GM21390 (cell line): ENCODE measurements at regions not wholly inside any gene's neighbourhood (a gene's known extent, or its start where the extent isn't known, plus 50 kb on each side); places are given as distances from the start of the nearest gene placed in this dataset.
A peak's percentile ranks its signal among the peaks of the same experiment; 100 is the strongest.
"Not testable (repeated sequence)": the region's sequence is repeated elsewhere in the genome, so short reads cannot be mapped to it uniquely, and the experiment has no call there.

Experiments
- ATAC-seq: cut with Tn5 transposase; IDR thresholded peaks from one replicate; pipeline ENCODE4 v1.9.1; 2021; ENCODE audit not compliant: unreplicated experiment

DNA sequence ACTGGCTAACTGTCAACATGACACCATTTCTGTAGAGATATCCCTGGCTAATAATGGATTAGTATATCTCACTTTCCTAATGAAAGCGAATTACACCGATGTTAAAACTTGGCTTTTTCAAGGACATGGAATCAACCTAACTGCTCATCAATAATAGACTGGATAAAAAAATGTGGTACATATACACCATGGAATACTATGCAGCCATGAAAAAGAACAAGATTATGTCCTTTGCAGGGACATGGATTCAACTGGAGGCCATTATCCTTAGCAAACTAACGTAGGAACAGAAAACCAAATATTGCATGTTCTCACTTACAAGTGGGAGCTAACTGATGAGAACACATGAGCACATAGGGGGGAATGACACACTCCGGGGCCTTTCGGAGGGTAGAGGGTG is 62.6 kb downstream of the ZIC1 start:
- no peak for ATAC-seq

DNA sequence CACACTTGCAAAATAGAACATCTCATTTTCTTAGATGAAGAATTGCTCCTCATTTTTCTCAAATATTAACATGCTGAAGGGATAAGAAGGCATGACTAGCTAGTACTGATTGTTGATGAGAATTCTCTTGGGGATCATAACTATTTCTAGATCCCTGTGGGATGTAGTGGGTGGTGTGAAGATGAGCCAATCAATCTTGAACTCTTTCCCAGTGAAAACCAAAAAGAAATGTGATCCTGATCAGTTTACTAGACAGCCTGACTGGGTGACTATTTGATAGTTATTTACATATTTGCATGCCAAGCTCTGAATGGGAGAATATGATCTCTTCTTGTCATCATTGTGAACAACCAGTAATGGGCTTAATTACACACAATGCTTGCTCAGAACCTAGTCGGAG is 63.7 kb downstream of the ZIC1 start:
- no peak for ATAC-seq

DNA sequence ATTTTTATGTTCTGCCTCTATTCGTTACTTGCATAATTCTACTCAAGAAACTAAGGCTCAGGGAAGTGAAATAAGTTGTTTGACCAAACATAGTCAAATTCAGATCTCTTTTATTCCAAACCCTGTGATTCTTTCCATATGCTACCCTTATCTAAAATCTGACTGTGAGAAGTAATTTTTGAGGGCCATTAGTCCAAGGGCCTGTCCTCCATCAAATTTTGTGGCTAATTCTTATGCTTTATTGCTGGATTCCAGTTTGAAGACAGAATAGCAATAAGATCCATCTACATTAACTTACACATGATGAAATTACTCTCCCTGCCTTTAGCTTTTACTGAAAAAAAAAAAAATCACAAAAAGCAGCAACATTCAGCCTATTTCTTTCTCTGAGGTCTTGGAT is 74.0 kb downstream of the ZIC1 start:
- no peak for ATAC-seq

DNA sequence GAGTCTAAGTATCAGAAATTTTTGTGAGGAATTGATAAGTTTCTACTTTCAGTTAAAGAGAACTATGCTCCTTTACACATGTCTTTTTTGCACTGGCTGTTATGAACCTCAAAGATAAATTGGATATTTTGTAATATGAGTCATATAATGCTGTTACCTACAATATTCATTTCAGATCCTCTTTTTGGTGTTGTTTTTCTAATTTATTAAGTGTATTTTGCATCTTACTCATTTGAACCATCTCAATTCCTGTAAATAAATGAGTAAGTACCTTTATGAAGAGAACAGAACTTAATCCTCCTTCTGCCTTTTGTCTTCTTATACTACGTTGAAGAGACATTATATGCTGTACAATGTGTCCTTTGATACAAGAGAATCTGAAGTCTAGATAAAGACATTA is 74.4 kb downstream of the ZIC1 start:
- no peak for ATAC-seq

DNA sequence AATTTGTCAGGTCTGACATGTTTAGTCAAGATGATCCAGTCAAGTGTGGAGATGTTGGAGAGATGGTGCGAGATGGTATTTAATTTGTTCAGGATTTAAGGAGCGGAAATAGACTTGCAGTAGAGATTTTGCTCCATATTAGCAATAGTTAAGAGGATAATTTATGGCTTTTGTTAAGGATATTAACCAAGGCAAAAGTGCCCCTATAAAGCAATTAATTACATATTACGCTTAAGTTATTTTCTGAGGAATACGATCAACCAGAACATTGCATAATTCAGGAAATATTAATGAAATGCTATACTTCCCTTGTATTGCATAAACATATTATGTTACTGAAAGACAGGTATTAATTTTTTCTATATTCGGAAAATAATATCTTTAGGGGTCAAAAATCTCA is 83.9 kb downstream of the ZIC1 start:
- ATAC-seq = no peak

DNA sequence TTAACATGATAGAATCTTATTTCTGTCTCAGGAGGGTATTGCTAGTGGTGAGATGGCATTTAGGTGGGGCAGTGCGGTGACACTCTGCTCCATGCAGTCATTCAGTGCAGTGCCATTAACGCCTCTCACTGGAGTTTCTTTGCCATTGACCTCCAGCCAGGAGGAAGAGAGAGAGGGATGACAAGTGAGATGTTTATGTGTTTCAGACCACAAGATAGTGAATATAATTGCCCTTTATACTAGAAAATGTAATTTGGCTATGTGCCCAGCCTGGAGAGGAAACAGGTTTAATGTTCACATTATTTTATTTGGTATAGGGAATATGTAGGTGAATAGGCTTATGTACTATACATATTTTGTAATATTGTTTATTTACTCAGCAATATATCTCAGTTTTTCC is 84.5 kb downstream of the ZIC1 start:
- no peak for ATAC-seq

DNA sequence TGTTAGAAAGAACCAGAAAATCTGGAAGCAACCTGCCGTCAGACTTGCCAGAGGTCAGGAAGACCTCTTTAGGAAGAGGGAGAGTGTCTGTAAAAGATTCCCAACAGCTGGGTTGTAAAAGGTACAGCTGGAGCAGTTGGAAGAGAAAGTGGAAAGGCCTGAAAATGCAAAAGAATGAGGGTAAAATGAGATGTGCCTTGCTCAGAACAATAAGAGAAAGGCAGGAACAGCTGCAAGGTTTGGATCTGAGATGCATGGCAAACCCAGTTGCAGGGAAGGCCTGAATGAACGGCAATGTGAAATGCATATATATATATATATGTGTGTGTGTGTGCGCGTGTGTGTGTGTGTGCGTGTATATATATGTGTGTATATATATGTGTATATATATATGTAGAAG is 88.1 kb downstream of the ZIC1 start:
- no peak for ATAC-seq

DNA sequence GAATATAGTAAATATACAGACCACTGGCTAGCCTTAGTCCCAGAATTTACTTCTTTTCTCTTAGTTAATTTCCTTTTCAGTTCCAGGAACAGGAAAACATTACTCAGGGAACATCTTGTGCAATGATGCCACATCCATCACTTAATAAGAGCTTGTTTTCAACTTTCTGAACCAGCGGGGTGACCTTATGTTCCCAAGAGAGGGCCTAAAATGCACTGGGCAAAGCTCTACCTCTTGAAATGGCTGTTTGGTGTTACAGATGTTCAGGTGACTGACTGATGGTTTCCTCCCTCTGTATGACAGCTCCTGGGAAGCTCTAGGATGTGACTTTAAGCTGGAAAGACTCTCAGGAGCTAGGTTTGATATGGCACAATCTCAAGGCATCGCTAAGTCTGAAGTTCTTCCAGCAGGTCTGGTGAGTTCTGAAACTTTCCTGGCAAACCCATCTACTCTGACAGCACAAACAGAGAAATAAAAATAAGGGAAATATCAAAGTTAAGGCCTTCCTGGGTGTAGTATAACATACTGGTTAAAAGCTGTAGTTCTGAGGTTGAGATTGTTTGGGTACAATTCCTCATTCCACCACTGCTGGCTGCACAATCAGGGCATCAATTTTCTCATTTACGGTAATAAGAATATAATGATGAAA is 98.6 kb downstream of the ZIC1 start:
- no peak for ATAC-seq

DNA sequence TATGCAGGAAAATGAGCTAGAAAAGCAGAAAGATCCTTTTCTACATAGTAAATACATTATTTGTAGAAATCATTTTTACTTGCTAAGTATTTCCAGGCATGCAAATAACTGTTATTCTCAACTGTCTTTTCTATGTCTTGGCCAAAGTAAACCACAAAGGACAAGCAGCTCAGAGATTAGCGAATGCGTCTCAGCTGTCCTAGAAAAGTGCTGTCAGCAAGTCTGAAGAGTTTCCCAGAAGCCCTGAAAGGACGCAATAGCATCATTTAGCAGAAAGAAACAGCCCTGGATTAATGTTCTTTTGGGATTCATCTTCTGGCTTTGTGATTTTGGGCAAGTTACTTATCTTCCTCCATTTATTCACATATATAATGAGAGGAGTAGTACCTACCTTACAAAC is 100.3 kb downstream of the ZIC1 start:
- ATAC-seq = no peak

DNA sequence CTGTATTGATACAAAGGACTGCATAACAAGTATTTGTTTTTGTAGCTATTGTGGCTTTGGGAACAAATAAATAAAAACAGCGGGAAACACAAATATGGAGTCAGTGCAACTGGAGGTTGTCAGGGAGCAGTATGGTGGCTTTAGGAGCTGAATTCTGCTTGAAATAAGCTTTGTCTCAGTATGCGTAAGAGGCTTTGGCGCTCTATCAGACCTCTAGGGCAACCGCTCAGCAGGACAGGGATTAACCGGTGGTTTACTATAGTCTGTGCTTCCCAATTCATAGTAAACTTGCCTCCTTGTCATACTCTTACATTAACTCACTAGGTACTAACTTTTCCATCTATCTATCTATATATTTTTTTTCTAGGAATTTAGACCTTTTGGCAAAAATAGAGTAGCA is 104.6 kb downstream of the ZIC1 start:
- ATAC-seq = no peak

DNA sequence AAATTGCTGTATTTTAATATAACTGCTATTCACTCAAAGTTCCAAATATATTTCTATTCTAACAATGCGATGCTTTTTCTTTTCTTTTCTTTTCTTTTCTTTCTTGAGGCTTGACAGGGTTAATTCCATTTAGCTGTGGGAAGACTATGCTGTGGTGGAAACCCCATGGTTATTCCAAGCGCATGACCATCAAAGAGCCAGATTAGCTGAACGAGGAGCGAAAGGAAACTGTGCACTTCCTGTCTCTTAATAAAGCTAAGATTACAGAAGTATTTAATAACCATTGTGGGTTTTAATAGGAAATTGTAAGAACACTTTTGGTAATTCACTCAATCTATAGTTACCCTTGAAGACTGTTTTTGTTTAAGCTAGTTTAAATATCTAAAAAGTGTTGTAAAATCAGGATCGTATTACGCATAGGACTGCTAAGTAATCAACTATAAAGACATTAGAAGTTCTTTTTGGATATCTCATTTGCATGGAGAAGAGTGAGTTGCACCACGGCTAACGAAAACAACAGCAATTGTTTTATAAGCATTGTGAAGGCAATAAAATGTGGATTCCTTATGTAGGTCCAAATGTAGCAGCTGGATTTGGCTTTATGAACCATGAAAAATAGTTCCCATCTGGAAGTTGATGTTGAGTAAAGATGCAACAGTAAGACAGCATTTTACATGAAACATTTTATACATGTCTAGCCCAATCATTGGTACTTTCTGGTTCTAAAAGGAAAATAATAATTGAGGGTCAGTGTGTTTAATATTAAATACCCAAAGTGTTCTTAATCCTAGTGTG is 105.4 kb downstream of the ZIC1 start:
- no peak for ATAC-seq

DNA sequence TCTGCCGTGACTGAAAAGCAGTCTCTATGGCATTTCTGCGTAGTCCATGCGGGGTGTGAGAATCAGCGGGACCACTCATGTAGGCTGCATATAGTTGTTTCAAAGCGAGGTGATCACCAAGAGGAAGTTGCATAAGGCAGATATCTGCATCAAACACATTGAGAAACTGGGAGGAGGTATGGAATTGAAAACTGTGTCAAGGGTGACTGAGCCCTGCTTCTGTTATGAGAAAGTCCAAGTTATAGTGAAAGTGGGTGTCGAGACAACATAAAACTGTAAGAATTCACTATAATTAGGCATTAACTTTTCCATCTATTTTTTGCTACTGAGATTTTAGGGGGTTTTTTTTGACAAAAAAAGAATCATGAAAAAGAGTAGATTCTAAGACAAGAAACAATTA is 109.3 kb downstream of the ZIC1 start:
- no peak for ATAC-seq

DNA sequence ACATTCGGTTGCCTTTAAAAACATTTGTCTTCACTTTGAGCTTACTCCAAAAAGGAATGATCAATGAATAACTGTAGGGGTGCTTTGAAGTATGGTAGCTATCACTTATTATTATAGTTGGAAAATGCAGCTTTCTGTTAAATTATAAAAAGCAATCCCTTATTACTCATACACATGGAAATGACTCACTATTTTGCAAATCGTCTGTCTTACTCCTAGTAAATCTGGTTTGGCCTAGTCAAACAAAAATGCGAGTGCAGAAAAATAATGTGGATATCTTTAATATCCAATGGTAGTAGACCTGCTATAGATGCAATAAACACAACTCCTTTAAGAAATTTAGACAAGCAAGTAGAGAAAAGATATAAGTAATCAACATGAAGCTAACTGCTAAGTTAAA is 112.5 kb downstream of the ZIC1 start:
- no peak for ATAC-seq

DNA sequence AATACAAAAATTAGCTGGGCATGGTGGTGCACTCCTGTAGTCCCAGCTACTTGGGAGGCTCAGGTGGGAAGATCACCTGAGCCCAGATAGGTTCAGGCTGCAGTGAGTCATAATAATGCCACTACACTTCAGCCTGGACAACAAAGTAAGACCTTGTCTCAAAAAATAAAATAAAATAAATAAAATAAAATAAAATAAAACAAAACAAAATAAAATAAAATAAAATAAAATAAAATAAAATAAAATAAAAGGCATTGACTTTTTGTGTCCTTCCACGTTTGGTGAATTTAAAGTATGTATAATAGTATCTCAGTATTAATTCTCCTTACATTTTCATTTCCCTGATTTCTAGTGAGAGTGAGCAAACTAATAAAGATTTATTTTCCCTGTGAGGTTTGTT is 113.6 kb downstream of the ZIC1 start:
- not testable (repeated sequence) for ATAC-seq

DNA sequence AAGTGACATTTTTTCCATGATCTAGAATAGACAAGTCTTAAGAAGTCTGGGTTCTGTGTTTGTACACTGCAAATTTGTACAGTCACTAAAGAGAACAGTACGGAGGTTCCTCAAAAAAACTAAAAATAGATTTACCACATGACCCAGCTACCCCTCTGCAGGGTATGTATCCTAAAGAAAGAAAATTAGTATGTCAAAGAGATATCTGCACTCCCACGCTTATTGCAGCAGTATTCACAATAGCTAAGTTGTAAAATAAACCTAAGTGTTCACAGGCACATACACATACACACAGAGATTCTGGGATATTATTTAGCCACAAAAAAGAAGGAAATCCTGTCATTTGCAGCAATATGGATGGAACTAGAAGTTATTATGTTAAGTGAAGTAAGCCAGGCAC is 120.4 kb downstream of the ZIC1 start:
- no peak for ATAC-seq

DNA sequence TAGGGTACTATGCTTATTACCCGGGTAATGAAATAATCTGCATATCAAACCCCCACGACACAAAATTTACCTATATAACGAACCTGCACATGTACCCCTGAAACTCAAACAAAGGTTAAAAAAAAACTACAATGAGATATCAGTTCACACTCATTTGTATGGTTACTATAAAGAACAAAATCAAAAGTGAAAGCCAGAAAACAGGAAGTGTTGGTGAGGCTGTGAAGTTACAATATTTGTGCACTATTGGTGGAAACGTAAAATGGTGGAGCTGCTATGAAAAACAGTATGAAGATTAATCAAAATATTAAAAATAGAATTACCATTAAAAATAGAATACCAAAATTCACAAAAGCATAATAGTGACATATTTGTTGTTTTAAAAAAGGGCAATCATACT is 128.9 kb downstream of the ZIC1 start:
- peak; percentile 75 for ATAC-seq

DNA sequence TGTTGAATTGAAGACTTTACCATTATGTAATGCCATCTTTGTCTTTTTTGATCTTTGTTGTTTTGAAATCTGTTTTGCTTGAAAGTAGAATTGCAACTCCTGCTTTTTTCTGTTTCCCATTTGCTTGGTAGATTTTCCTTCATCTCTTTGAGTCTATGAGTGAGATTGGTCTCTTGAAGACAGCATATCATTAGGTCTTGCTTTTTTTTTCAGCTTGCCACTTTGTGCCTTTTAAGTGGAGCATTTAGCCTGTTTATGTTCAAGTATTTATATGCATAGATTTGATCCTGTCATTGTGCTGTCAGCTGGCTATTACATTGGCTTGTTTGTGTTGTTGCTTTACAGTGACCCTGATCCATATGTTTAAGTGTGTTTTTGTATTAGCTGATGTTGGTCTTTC is 131.8 kb downstream of the ZIC1 start:
- no peak for ATAC-seq

DNA sequence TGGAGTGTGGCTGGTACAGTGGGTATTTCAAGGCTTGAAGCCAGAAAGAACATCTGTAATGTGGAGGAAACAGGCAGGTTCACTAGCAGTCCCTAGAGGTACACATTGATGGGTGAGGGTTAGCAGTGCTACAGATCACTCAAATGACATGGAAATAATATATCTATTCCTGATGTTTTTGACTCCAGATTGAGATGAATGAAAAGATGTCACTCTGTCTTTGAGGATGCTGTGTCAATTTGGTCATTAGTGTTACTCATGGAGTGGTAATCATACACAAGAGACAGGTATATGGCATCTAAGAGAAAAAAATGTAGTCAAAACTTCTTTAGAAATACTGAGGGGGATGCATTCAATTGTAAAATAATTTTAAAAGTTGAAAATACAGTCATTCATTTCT is 135.1 kb downstream of the ZIC1 start:
- ATAC-seq = no peak

DNA sequence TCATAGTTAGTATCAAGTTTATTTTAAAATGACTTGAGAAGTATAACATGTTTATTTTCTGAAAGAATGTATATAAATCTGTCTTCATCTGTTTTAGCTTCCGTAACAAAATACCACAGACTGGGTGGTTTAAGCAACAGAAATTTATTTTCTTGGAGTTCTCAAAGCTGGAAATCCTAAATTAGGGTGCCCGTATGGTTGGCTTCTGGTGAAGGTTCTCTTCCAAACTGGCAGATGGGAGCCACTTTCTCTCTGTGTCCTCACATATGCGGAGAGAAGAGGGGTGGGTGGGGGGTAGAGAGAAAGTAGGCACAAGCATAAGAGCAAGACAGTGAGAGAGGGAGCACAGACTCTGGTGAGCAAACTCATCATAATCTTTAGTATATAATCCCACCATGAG is 142.3 kb downstream of the ZIC1 start:
- no peak for ATAC-seq

DNA sequence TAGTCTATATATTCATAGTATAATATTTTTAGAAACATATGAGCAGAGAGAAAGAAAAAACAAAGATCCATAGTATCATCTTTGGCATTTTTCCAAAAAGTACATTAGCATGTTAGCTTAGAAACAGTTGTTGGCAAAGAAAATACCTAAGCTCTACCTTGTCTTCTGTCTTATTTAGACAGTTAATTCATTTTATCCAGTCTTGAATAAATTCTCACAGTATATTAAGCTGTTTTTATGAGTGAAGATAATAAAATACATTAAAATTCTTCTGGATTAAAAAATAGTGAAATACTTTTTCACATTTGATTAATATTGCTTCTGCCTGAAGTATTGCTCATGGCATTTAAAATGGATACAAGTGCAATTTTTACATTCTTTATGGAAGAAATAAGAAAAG is 145.2 kb downstream of the ZIC1 start:
- no peak for ATAC-seq

DNA sequence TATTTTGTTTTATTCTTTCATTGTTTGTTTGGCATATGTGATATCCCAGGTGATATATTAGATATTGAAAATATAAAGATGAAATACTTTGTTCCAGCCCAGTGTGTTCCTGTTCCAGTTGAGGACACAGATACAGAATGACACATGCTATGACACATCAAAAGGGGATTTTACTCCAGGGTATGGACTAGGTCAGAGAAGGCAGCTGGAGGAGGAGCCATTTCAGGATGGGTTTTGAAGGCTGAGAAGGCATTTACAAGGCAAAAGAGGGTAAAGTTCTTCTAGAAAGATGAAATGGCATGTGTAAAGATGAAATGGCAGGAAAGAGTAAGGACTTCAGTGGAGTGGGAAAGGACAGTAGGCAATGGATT is 163.8 kb downstream of the ZIC1 start:
- peak; percentile 50 for ATAC-seq

DNA sequence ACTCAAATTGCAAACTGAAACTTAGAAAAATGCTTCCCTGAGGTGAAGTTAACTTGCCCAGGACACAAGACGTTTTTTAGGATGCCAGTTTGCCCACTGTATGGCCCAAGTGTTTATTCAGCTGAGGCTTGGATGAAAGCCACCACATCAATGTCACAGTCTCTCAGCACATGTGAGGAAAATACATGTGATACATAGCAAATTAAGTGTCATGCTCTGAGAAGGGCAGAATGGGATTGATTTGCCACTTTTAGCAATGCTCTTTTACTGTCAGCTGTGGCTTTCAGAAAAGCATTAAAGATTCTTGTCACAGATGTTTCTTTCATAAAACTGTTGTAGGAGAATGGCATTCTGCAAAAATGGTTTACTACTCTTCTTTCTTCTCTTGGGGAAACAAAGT is 165.5 kb downstream of the ZIC1 start:
- ATAC-seq = no peak

DNA sequence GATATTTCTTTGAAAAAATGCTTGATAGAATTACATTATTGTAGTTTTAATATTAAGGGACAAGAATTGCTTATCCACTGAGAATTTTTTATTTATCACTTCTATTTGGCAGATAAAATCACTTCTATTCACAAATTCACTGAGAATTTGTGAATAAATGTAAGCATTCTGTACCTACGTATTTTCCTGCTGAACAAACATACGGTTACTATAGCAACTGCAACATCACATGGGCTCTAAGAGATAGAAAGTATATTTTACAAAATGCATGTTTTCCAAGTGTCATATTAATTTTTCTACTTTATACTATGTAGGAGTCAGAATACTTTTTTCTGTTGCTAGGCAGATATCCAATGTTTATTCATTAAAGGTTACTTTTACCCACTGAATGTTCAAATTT is 166.2 kb downstream of the ZIC1 start:
- ATAC-seq = no peak
